AG09319 (cell line): ENCODE measurements at regions not wholly inside any gene's neighbourhood (a gene's known extent, or its start where the extent isn't known, plus 50 kb on each side); places are given as distances from the start of the nearest gene placed in this dataset.

Experiments
- DNase-seq: peaks from one replicate; pipeline ENCODE4 v3.0.0-alpha.2; 2010; ENCODE audit warnings: low read depth; ENCODE audit errors: extremely low read depth
- TF ChIP-seq, protein P1 (sequence below): IDR thresholded peaks from 2 replicates; pipeline ENCODE4 v1.5.1; 2011; ENCODE audit warnings: low read depth, mild to moderate bottlenecking, inconsistent platforms, low read length, moderate library complexity

DNA sequence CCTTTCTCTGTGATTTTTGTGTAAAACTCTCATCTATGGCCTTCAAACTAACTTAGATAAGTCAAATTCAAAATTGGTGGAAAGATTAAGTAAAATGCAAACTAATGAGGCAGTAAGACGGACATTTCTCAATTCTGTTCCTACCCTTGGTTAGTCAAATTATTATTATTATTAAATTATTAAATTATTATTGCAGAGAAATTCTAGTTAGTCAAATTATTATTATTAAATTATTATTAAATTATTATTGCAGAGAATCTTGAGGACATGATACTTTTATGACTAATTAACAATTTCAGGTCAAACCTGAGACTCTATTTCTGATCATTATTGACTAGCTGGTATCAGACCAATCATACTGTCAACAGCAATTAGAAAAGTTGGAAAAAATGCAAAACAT, 845.0 kb upstream of the NECTIN3 start:
- DNase-seq = no peak
- TF ChIP-seq, protein P1, sequence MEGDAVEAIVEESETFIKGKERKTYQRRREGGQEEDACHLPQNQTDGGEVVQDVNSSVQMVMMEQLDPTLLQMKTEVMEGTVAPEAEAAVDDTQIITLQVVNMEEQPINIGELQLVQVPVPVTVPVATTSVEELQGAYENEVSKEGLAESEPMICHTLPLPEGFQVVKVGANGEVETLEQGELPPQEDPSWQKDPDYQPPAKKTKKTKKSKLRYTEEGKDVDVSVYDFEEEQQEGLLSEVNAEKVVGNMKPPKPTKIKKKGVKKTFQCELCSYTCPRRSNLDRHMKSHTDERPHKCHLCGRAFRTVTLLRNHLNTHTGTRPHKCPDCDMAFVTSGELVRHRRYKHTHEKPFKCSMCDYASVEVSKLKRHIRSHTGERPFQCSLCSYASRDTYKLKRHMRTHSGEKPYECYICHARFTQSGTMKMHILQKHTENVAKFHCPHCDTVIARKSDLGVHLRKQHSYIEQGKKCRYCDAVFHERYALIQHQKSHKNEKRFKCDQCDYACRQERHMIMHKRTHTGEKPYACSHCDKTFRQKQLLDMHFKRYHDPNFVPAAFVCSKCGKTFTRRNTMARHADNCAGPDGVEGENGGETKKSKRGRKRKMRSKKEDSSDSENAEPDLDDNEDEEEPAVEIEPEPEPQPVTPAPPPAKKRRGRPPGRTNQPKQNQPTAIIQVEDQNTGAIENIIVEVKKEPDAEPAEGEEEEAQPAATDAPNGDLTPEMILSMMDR = no peak

DNA sequence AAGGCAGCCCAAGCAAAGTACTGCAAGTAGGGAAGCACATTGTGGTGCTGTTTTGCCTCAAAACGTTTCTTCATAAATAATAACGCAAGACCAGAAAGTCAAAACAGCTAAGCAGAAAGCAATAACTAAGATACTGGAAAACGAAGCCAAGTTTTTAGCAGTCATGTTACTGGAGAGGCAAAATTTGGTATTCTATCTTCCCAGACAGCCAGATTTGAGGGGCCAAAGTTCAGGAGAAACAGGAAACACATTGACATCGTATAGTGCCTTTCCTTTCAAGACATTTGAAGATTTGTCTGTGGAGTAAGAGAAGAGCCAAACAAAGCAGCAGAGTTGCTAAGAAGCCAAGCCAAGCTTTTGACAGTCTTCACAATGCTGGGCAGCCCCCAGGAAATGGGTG, 843.6 kb upstream of the NECTIN3 start:
- DNase-seq = no peak
- TF ChIP-seq, protein P1 = no peak

DNA sequence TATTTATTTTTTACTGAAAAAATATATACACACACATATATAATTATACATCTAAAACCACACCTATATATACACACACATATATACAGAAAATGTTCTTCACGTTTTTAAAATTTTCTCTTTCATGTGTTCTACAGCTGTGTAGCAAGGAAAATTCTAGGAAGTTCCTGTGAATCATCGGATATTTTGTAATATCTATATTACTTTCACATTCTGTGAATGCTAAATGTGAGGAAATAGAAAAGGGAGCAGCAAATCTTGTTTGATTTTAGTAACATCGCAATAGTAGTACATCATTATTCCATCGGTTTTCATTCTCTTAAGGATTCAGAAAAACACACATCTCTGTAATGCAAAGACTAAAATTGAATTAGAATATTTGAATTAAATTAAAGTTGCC, 836.8 kb upstream of the NECTIN3 start:
- no peak for DNase-seq
- TF ChIP-seq, protein P1 = no peak

DNA sequence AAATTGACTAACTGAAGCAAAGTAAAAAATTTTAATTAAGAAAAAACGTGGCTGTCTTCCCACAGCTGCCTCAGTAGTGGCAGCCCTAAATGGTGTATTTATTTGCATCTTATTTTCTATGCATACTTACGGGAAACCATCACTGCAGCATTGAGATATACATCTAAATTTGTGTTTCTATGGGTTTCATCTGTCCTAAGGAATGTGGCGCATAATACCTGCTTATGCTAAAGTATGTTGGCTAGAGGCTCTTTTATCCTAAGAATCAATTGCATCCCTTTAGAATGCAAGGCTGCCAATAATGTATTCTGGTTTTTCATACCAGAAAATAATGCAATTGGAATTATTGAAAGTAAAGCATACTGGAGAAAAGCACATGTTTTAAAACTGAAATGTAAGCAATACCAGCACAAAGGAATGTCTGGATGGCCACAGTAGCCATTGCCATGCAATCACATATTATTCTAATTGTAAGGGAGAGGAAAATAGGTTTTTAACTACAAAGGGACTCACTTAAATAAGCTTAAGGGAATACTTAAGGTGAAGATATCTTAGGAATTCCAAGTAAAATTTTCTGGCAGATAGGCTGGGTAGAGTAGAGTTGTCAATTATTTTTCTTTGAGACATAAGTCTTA, 834.5 kb upstream of the NECTIN3 start:
- TF ChIP-seq, protein P1 = no peak
- no peak for DNase-seq

DNA sequence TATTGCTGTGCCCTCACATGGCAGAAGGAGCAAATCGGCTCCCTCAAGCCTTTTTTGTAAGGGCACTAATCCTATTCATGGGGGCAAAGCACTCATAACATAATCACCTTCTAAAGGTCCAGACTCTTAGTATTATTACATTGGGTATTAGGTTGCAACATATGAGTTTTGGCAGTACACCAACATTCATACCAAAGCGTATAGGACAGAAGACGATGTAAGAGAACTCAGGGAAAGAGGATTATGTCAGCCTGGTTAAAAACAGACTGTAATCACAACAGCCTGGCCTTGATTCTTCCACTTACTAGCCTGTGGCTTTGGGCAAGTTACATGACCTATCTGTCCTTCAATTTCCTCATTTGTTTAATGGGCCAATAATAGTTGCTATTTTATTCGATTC, 828.5 kb upstream of the NECTIN3 start:
- no peak for DNase-seq
- TF ChIP-seq, protein P1 = no peak

DNA sequence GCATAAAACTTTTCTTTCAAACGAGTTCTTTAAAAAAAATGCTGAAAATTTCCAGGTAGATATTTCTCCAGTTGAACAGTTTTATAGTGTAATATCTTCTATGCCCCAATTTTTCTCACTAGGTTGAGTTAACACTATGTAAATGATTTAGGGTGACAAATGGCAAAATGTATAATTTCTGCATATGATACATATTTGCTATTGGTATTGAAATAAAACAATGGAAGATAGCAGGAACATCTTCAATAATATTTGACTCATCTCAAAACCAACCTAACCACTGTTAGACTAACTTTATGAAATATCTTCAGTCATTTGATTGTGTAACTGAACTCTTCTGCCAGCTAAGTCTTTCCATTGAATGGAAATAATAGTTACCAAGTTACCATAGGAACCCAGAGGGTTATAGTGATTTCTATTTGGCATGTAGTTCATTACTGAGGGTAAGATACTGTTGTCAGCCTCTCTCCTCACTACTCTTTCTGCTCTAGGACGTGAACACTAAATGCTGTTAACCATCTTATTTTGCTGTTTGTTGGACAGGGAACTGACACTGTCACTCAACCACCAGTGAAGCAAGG, 824.7 kb upstream of the NECTIN3 start:
- TF ChIP-seq, protein P1 = no peak
- no peak for DNase-seq

DNA sequence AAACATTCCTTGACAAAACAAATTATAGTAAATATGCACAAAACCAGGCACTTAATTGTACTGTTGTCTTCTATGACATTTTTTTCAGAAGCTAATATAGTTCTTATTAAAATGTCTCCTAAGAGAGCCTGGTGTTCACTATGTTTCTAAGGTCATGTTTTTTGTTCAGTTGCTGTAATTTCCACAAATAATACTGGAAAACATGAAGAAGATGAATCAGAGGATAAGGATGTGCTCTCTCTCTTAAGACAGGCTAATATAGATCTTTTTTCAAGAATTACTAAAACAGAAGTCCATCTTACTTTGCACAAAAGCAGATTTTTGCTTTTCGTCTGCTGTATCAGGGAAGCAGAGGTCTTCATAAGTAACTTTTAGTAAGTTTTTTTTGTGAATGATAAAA, 823.0 kb upstream of the NECTIN3 start:
- TF ChIP-seq, protein P1 = no peak
- DNase-seq = no peak
